GM10248 (cell line): ENCODE measurements at regions not wholly inside any gene's neighbourhood (a gene's known extent, or its start where the extent isn't known, plus 50 kb on each side); places are given as distances from the start of the nearest gene placed in this dataset.

ENCODE experiments used
- CTCF ChIA-PET: fragments of 300-600 bp; sonication (Branson Sonifier 250); formaldehyde crosslinking; extraction: SDS; loops from one replicate; lab custom pipeline; 2021; ENCODE audit warnings: antibody characterized with exemption; lab: Yijun Ruan, JAX
- POLR2A ChIA-PET: fragments of 350-650 bp; sonication (Branson Sonifier 250); formaldehyde crosslinking; extraction: SDS; loops from one replicate; lab custom pipeline; 2020; ENCODE audit warnings: antibody characterized with exemption; lab: Yijun Ruan, JAX
- DNase-seq: peaks from one replicate; pipeline ENCODE4 v3.0.0; 2012; ENCODE audit errors: extremely low spot score
- TF ChIP-seq, protein P1 (sequence below): IDR thresholded peaks from 2 replicates; pipeline ENCODE4 v1.5.1; 2012; ENCODE audit warnings: mild to moderate bottlenecking, low read depth; ENCODE audit errors: extremely low read depth, missing control alignments, control extremely low read depth

DNA sequence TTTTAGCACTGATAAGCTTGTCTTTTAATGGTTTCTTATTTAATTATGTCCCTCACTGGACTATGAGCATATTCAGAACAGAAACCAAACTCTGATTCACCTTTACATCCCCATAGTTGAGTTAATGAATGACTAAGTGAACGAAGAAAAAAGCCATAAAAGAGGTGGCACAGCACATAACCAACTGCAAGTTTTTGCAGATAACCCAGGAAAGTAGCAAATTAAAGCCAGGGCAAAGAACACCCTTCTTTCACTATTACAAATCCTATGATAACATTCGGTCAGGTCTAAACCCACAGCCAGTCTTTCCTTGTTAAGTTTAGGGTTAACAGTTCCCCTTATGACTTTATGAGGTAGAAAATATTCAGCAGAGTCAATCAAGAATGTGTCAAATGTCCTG is 102.7 kb downstream of the RIN2 start:
- TF ChIP-seq, protein P1, sequence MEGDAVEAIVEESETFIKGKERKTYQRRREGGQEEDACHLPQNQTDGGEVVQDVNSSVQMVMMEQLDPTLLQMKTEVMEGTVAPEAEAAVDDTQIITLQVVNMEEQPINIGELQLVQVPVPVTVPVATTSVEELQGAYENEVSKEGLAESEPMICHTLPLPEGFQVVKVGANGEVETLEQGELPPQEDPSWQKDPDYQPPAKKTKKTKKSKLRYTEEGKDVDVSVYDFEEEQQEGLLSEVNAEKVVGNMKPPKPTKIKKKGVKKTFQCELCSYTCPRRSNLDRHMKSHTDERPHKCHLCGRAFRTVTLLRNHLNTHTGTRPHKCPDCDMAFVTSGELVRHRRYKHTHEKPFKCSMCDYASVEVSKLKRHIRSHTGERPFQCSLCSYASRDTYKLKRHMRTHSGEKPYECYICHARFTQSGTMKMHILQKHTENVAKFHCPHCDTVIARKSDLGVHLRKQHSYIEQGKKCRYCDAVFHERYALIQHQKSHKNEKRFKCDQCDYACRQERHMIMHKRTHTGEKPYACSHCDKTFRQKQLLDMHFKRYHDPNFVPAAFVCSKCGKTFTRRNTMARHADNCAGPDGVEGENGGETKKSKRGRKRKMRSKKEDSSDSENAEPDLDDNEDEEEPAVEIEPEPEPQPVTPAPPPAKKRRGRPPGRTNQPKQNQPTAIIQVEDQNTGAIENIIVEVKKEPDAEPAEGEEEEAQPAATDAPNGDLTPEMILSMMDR = no peak
- POLR2A ChIA-PET = no interaction called here
- DNase-seq = no peak
- CTCF ChIA-PET = no interaction called here

DNA sequence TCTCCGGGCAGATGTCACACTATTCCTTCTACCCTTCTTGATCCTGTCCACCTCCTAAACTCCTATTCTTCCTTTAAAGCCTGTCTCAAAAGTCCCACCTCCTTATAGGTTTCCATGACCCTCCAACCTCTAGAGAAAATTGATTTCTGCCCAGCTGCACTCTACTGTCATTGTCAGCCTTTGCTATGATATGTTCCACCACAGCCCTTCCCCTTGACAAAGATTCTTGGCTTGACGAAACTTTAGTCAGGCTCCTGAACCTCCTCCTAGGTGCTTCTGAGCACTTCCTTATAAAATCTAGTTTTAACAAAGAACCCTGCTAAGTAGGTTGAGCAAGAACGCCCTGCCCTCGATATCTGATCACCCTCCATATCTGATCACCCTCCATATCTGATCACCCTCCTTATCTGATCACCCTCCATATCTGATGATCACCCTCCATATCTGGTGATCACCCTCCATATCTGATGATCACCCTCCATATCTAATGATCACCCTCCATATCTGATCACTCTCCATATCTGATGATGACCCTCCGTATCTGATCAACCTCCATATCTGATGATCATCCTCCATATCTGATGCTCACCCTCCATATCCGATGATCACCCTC is 103.2 kb downstream of the RIN2 start:
- DNase-seq = no peak
- CTCF ChIA-PET = no interaction called here
- TF ChIP-seq, protein P1 = no peak
- POLR2A ChIA-PET = no interaction called here

DNA sequence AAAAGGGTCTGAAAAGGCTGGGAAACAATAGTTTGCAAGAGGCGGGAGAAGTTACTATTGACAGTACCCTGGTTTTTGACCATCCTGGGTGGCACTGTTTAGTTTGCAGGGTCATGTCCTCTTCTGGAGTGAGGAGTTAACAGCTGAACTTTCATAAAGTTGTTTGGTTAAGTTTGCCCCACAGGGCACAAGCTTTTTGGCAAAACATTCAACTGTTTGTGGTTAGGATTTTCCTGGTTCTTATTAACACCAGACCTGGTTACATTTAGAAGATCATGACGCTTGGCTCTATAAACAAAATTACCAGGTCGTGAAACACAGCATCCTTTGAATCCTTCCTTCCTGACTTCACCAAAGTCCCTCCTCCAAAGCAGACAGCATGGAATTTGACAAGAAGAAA is 106.1 kb downstream of the RIN2 start:
- ChIA-PET POLR2A (no interaction called here), CTCF (no interaction called here)
- TF ChIP-seq, protein P1 = no peak
- DNase-seq = no peak

DNA sequence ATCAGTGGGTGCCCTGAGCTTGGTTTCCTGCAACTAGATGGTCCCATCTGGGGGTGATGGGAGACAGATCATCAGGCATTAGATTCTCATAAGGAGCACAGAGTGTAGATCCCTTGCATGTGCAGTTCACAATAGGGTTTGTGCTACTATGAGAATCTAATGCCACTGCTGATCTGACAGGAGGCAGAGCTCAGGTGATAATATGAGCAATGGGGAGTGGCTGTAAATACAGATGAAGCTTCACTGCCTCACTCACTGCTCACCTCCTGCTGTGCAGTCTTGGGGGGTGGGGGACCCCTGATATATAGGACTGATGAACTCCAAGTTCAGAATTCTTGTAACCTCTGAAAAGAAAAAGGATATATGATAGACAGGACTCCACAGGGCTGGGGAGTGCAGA is 108.0 kb downstream of the RIN2 start:
- CTCF ChIA-PET = no interaction called here

DNA sequence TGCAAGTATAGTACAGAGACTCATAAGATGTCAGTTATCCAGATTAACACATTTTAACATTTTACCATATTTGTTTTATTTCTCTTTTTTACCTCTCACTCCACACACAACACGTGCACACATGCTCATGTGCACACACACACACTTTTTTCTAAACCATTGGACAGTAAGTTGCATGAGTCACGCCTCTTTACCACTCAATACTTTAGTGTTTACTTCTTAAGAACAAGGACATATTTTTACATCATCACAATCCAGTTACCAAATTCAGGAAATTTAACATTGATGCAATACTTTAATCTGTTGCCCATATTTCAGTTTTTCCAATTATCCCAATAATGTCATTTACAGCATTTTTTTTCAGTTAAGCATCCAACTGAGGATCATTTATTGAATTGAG is 109.0 kb downstream of the RIN2 start:
- DNase-seq = no peak
- ChIA-PET CTCF (no interaction called here), POLR2A (no interaction called here)
- TF ChIP-seq, protein P1 = no peak

More for the DNA sequence above, 108.0 kb downstream of the RIN2 start:
- DNase-seq = no peak
- TF ChIP-seq, protein P1 = no peak
- POLR2A ChIA-PET = no interaction called here

DNA sequence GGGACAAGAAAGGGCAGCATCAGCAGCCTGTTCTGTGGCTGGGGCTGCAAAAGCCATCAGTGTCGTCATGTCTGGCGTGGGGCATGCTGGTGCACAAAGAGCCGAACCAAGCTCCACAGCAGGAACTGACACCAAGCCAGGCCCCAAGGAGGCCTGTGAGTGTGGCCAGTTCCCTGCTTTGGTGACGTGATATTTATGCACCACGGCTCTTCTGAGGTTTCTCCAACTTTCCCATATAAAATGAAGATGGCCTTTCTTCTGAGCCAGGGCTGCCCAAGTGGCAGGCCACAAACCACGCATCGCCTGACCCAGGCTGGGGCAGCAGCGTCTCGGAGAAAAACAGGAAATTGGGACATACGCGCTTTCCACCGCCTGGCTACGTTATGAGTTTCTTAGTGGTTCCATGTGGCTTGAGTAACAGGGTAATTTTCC is 109.9 kb downstream of the RIN2 start:
- ChIA-PET POLR2A (no interaction called here), CTCF (no interaction called here)
- no peak for DNase-seq
- TF ChIP-seq, protein P1 = no peak
